GM13977 (cell line): ENCODE measurements at regions not wholly inside any gene's neighbourhood (a gene's known extent, or its start where the extent isn't known, plus 50 kb on each side); places are given as distances from the start of the nearest gene placed in this dataset.

Experiments
- DNase-seq: peaks from one replicate; pipeline ENCODE4 v3.0.0; 2012; ENCODE audit warnings: low spot score
- CTCF ChIP-seq: IDR thresholded peaks from 2 replicates; pipeline ENCODE4 v1.5.1; 2012; ENCODE audit warnings: mild to moderate bottlenecking, control low read depth; ENCODE audit not compliant: insufficient read depth; ENCODE audit errors: extremely low read depth, missing control alignments
- in situ Hi-C: fragments of 300-500 bp; cut with MboI; formaldehyde crosslinking; loops from one replicate; pipeline ENCODE4 v1.12.0; 2022; ENCODE audit warnings: low sequenced_read_pairs, low pct_unique_long_range_greater_than_20kb, mixed read lengths, inconsistent platforms; ENCODE audit not compliant: unreplicated experiment

- no peak for TF ChIP-seq CTCF
- in situ Hi-C loops, result no loop called here
These were observed 372.8 kb upstream of the CCDC179 start for GRCh38 chr11:23233075-23233474.

GRCh38 chr11:23236826-23237555 is 376.7 kb upstream of the CCDC179 start:
- TF ChIP-seq CTCF, result no peak
- DNase-seq, result no peak
- in situ Hi-C loops, result no loop called here

More at GRCh38 chr11:23233075-23233474, 372.8 kb upstream of the CCDC179 start:
- no peak for DNase-seq

GRCh38 chr11:23252426-23252825 is 392.2 kb upstream of the CCDC179 start:
- in situ Hi-C loops, result no loop called here
- no peak for DNase-seq
- no peak for TF ChIP-seq CTCF

- no peak for DNase-seq
- in situ Hi-C loops, result no loop called here
- no peak for TF ChIP-seq CTCF
These were observed 396.8 kb upstream of the CCDC179 start for GRCh38 chr11:23257088-23257487.

- no peak for DNase-seq
- TF ChIP-seq CTCF, result no peak
- in situ Hi-C loops, result no loop called here
These were observed 397.3 kb upstream of the CCDC179 start for GRCh38 chr11:23257556-23257955.

GRCh38 chr11:23263466-23263865 is 403.2 kb upstream of the CCDC179 start:
- no peak for DNase-seq
- in situ Hi-C loops, result no loop called here
- no peak for TF ChIP-seq CTCF
